WI38 (cell line): ENCODE measurements at regions not wholly inside any gene's neighbourhood (a gene's known extent, or its start where the extent isn't known, plus 50 kb on each side); places are given as distances from the start of the nearest gene placed in this dataset.

ENCODE experiments used
- H3K4me3 ChIP-seq: 2 replicates; pipeline ENCODE4 v1.5.1; 2011; ENCODE audit warnings: low read depth, mild to moderate bottlenecking, control low read depth, low read length
- CTCF ChIP-seq: IDR thresholded peaks from 2 replicates; pipeline ENCODE4 v1.5.1; 2012; ENCODE audit warnings: low read depth, mild to moderate bottlenecking, control low read depth, low read length

- no peak for TF ChIP-seq CTCF
Observed at GRCh38 chr4:178329226-178329872, 887.1 kb upstream of the AGA start.

GRCh38 chr4:178333355-178333754 is 891.1 kb upstream of the AGA start:
- TF ChIP-seq CTCF: no peak
- H3K4me3 ChIP-seq: no peak overlapping the region

More at GRCh38 chr4:178329226-178329872, 887.1 kb upstream of the AGA start:
- H3K4me3 ChIP-seq: no peak overlapping the region

GRCh38 chr4:178339769-178340168 is 897.5 kb upstream of the AGA start:
- TF ChIP-seq CTCF: no peak
- H3K4me3 ChIP-seq: no peak overlapping the region

GRCh38 chr4:178340468-178340867 is 898.2 kb upstream of the AGA start:
- no peak for TF ChIP-seq CTCF
- no peak overlapping the region for H3K4me3 ChIP-seq

- no peak overlapping the region for H3K4me3 ChIP-seq
- TF ChIP-seq CTCF: no peak
Observed at GRCh38 chr4:178344096-178344495, 901.9 kb upstream of the AGA start.

GRCh38 chr4:178347111-178347510 is 904.9 kb upstream of the AGA start:
- H3K4me3 ChIP-seq: no peak overlapping the region
- TF ChIP-seq CTCF: no peak

- no peak for TF ChIP-seq CTCF
- no peak overlapping the region for H3K4me3 ChIP-seq
Observed at GRCh38 chr4:178349601-178350000, 907.4 kb upstream of the AGA start.
